ENCODE measurements at regions not wholly inside any gene's neighbourhood (a gene's known extent, or its start where the extent isn't known, plus 50 kb on each side); places are given as distances from the start of the nearest gene placed in this dataset.

GRCh38 chr14:83850092-83850491 is 1679.9 kb upstream of the FLRT2 start:
- Histone ChIP-seq H3K36me3 (no peaks in the 10 kb centered on the region), H3K4me3 (ENCODE audit: low read depth in 1 of 2, low read length in 1 of 2) (no peak overlapping the region), H3K9me3 (no peaks in the 10 kb centered on the region), H3K27ac (no peak overlapping the region), H3K4me1 (ENCODE audit: control insufficient read depth in 1 of 2, insufficient read depth in 1 of 2, low read depth in 1 of 2, low read length in 1 of 2) (no peaks in the 10 kb centered on the region), H3K27me3 (no peaks in the 10 kb centered on the region)
- no peak for TF ChIP-seq CTCF (IDR thresholded peaks at IDR 0.05)

GRCh38 chr14:83856334-83856733 is 1673.6 kb upstream of the FLRT2 start:
- Histone ChIP-seq H3K27me3 (no peaks in the 10 kb centered on the region), H3K27ac (no peak overlapping the region), H3K36me3 (no peaks in the 10 kb centered on the region), H3K4me3 (ENCODE audit: low read depth in 1 of 2, low read length in 1 of 2) (no peak overlapping the region), H3K9me3 (no peaks in the 10 kb centered on the region), H3K4me1 (ENCODE audit: control insufficient read depth in 1 of 2, insufficient read depth in 1 of 2, low read depth in 1 of 2, low read length in 1 of 2) (no peaks in the 10 kb centered on the region)
- TF ChIP-seq CTCF (IDR thresholded peaks at IDR 0.05), result no peak

- Histone ChIP-seq H3K4me3 (ENCODE audit: low read depth in 1 of 2, low read length in 1 of 2) (no peak overlapping the region), H3K9me3 (no peaks in the 10 kb centered on the region), H3K36me3 (no peaks in the 10 kb centered on the region), H3K4me1 (ENCODE audit: control insufficient read depth in 1 of 2, insufficient read depth in 1 of 2, low read depth in 1 of 2, low read length in 1 of 2) (no peaks in the 10 kb centered on the region), H3K27ac (no peak overlapping the region), H3K27me3 (no peaks in the 10 kb centered on the region)
- TF ChIP-seq CTCF (IDR thresholded peaks at IDR 0.05), result no peak
Observed at GRCh38 chr14:83860631-83861155, 1669.3 kb upstream of the FLRT2 start.

- Histone ChIP-seq H3K9me3 (no peaks in the 10 kb centered on the region), H3K36me3 (no peaks in the 10 kb centered on the region), H3K27ac (no peak overlapping the region), H3K27me3 (no peaks in the 10 kb centered on the region), H3K4me3 (ENCODE audit: low read depth in 1 of 2, low read length in 1 of 2) (no peak overlapping the region), H3K4me1 (ENCODE audit: control insufficient read depth in 1 of 2, insufficient read depth in 1 of 2, low read depth in 1 of 2, low read length in 1 of 2) (no peaks in the 10 kb centered on the region)
- no peak for TF ChIP-seq CTCF (IDR thresholded peaks at IDR 0.05)
Observed at GRCh38 chr14:83863042-83863774, 1666.7 kb upstream of the FLRT2 start.

- Histone ChIP-seq H3K36me3 (no peaks in the 10 kb centered on the region), H3K4me1 (ENCODE audit: control insufficient read depth in 1 of 2, insufficient read depth in 1 of 2, low read depth in 1 of 2, low read length in 1 of 2) (no peaks in the 10 kb centered on the region), H3K27me3 (no peaks in the 10 kb centered on the region), H3K4me3 (ENCODE audit: low read depth in 1 of 2, low read length in 1 of 2) (no peak overlapping the region), H3K9me3 (no peaks in the 10 kb centered on the region), H3K27ac (no peak overlapping the region)
- no peak for TF ChIP-seq CTCF (IDR thresholded peaks at IDR 0.05)
Observed at GRCh38 chr14:83864106-83864505, 1665.8 kb upstream of the FLRT2 start.
